Mesothelial cell of epicardium (in vitro differentiated cells): ENCODE measurements at regions not wholly inside any gene's neighbourhood (a gene's known extent, or its start where the extent isn't known, plus 50 kb on each side); places are given as distances from the start of the nearest gene placed in this dataset.

Experiments
- DNase-seq, 2 experiments: peaks; one replicate each; pipeline ENCODE4 v3.0.0; 2021; ENCODE audit warnings: low spot score in 2 of 2; ENCODE audit not compliant: unreplicated experiment in 2 of 2
- H3K27ac Mint-ChIP-seq: 2 replicates; pipeline ENCODE4 v1.8.0; 2021; ENCODE audit warnings: mixed read lengths
- H3K27me3 Mint-ChIP-seq: 2 replicates; pipeline ENCODE4 v1.8.0; 2021; ENCODE audit warnings: low read depth, mixed read lengths
- H3K36me3 Mint-ChIP-seq: 2 replicates; pipeline ENCODE4 v1.8.0; 2021; ENCODE audit warnings: mixed read lengths
- H3K4me1 Mint-ChIP-seq: 2 replicates; pipeline ENCODE4 v1.8.0; 2021; ENCODE audit warnings: mixed read lengths
- H3K4me3 Mint-ChIP-seq: 2 replicates; pipeline ENCODE4 v1.8.0; 2021; ENCODE audit warnings: mild to moderate bottlenecking, moderate library complexity, mixed read lengths
- H3K9me3 Mint-ChIP-seq: 2 replicates; pipeline ENCODE4 v1.8.0; 2021; ENCODE audit warnings: mixed read lengths
- TF ChIP-seq, protein P1 (sequence below): fragments of 200-600 bp; sonication (generic); IDR thresholded peaks from one replicate; pipeline ENCODE4 v1.5.0; 2021; ENCODE audit warnings: antibody characterized with exemption; ENCODE audit not compliant: unreplicated experiment

GRCh38 chr4:101710806-101711205 is 79.7 kb upstream of the BANK1 start:
- no peaks in the 10 kb centered on the region for H3K4me1 Mint-ChIP-seq
- TF ChIP-seq, protein P1, sequence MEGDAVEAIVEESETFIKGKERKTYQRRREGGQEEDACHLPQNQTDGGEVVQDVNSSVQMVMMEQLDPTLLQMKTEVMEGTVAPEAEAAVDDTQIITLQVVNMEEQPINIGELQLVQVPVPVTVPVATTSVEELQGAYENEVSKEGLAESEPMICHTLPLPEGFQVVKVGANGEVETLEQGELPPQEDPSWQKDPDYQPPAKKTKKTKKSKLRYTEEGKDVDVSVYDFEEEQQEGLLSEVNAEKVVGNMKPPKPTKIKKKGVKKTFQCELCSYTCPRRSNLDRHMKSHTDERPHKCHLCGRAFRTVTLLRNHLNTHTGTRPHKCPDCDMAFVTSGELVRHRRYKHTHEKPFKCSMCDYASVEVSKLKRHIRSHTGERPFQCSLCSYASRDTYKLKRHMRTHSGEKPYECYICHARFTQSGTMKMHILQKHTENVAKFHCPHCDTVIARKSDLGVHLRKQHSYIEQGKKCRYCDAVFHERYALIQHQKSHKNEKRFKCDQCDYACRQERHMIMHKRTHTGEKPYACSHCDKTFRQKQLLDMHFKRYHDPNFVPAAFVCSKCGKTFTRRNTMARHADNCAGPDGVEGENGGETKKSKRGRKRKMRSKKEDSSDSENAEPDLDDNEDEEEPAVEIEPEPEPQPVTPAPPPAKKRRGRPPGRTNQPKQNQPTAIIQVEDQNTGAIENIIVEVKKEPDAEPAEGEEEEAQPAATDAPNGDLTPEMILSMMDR: no peak
- H3K9me3 Mint-ChIP-seq: peaks cover 16% of the 10 kb centered on the region
- no peak overlapping the region for H3K27ac Mint-ChIP-seq
- H3K27me3 Mint-ChIP-seq: no peaks in the 10 kb centered on the region
- H3K36me3 Mint-ChIP-seq: peaks cover 11% of the 10 kb centered on the region
- H3K4me3 Mint-ChIP-seq: no peak overlapping the region
- DNase-seq: no peak

DNA sequence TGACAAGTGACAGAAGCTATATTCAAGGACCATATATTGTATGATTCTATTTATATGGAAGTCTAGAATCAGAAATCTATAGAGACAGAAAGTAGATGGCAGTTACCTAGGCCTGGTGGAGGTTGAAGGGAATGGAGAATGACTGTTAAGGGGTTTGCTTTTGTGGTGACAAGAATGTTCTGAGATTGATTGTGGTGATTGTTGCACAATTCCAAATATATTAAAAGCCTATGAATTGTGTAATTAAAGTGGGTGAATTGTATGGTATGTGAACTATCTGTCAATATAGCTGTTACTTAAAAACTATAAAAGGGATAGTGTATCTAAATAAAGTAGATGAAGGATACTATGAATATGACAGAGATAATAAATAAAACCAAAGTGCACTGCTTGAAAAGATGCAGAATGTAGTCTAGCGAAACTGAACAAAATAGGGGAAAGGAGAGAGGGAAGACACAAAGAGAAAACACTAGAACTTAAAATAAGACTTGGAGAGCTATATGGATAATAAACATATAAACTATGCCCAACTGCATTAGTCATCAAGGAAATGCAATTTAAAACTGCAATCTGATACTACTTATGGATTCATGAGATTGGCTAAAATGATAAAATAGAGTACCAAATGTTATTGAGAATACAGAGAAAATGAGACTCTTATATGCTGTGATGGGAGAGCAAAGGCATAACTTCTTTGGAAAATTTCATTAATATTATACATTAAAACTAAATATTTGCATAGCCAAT is 82.1 kb upstream of the BANK1 start:
- TF ChIP-seq, protein P1: no peak
- H3K27ac Mint-ChIP-seq: no peak overlapping the region
- no peaks in the 10 kb centered on the region for H3K4me1 Mint-ChIP-seq
- H3K27me3 Mint-ChIP-seq: no peaks in the 10 kb centered on the region
- H3K4me3 Mint-ChIP-seq: no peak overlapping the region
- peaks cover 5% of the 10 kb centered on the region for H3K36me3 Mint-ChIP-seq
- peaks cover 6% of the 10 kb centered on the region for H3K9me3 Mint-ChIP-seq
- no peak for DNase-seq

DNA sequence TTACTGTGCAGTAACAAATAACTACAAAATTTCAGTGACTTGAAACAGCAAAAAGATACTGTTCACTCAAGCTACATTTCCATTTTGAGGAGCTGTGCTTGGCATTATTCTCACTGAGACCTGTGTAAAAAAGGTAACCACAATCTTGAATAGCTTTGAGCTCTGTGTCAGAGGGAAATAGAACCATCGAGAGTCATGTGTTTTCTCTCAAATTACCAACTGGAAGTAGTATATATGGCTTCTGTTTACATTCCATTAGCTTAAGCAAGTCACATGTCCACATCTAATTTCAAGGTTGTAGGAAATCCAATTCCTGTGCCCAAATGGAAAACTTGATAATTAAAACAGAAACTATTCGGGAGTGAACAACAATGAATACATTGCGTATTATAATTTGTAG is 82.9 kb upstream of the BANK1 start:
- Mint-ChIP-seq H3K27me3 (no peaks in the 10 kb centered on the region), H3K36me3 (peaks cover 5% of the 10 kb centered on the region), H3K27ac (no peak overlapping the region), H3K4me1 (no peaks in the 10 kb centered on the region), H3K9me3 (peaks cover 6% of the 10 kb centered on the region), H3K4me3 (no peak overlapping the region)
- DNase-seq: no peak
- TF ChIP-seq, protein P1: no peak

DNA sequence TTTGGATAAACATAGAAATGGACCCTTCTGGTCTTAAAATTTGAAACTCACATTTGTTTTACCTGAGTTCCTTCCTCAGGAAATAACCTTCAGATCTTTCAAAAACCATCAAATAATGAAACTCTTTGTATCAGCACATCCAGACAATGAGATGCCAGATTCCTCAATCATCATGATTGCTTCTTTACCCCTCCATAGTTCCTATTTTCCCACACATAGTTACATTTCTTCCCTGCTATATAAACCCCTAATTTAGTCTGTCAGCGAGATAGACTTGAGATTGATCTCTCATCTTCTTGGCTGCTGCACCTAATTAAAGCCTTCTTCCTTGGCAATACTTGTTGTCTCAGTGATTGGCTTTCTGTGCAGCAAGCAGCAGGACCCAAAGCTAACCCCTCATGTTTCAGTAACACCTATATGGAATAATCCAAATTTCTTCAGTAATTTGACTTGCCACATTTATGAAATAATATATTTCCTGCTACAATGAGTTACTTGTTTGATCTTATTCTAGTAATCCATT is 83.9 kb upstream of the BANK1 start:
- no peak for DNase-seq
- no peaks in the 10 kb centered on the region for H3K27me3 Mint-ChIP-seq
- no peaks in the 10 kb centered on the region for H3K4me1 Mint-ChIP-seq
- H3K27ac Mint-ChIP-seq: no peak overlapping the region
- no peak overlapping the region for H3K4me3 Mint-ChIP-seq
- H3K36me3 Mint-ChIP-seq: peaks cover 5% of the 10 kb centered on the region
- peaks cover 6% of the 10 kb centered on the region for H3K9me3 Mint-ChIP-seq
- TF ChIP-seq, protein P1: no peak

DNA sequence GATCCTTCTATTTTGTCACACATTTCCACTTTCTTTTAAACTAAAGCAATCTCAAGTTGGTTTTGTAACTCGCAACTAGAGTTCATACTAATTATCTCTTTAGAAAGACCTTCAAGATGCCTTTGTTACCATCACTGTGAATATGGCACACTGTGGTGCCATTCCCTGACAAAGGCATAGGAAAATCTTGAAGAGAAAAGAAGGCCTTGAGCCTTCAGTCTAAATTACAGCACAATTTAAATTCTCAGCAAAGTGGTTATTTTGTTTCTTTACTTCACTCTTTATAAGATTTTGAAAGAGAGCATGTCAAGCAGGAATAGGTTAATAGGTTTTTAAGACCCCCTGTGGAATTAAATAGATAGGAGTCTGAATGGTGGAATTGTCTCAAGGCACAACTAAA is 89.0 kb upstream of the BANK1 start:
- Mint-ChIP-seq H3K9me3 (peaks cover 3% of the 10 kb centered on the region), H3K27me3 (no peaks in the 10 kb centered on the region), H3K27ac (no peak overlapping the region), H3K36me3 (peaks cover 3% of the 10 kb centered on the region), H3K4me3 (no peak overlapping the region), H3K4me1 (no peaks in the 10 kb centered on the region)
- no peak for DNase-seq
- TF ChIP-seq, protein P1: no peak
